ENCODE measurements at regions not wholly inside any gene's neighbourhood (a gene's known extent, or its start where the extent isn't known, plus 50 kb on each side); places are given as distances from the start of the nearest gene placed in this dataset.

GRCh38 chr6:132122176-132122575, 171.0 kb upstream of the CCN2 start:
- Histone ChIP-seq H2BK120ac (ENCODE audit: low read depth, low read length, poor library complexity, severe bottlenecking) (no peak overlapping the region), H2BK20ac (ENCODE audit: low read depth, low read length, poor library complexity, severe bottlenecking) (no peak overlapping the region), H3K23me2 (ENCODE audit: insufficient read length, low read depth, low read length, poor library complexity, severe bottlenecking) (no peaks in the 10 kb centered on the region), H2AK5ac (ENCODE audit: insufficient read length, low read length) (no peak overlapping the region), H3K9ac (ENCODE audit: extremely low read depth, insufficient read length, low read length) (no peak overlapping the region), H2AFZ (ENCODE audit: low read length) (no peak overlapping the region), H3K56ac (ENCODE audit: insufficient read length, low read depth, low read length) (no peak overlapping the region), H3K27ac (ENCODE audit: insufficient read length, low read depth, low read length) (no peak overlapping the region), H3K4ac (ENCODE audit: low read depth, low read length) (no peak overlapping the region), H3K14ac (ENCODE audit: insufficient read depth, low read length) (no peak overlapping the region), H3K18ac (ENCODE audit: insufficient read length, low read depth, low read length) (no peak overlapping the region), H3K4me1 (ENCODE audit: insufficient read depth, low read length) (no peaks in the 10 kb centered on the region), H3K27me3 (ENCODE audit: insufficient read depth, low read length) (peaks cover 2% of the 10 kb centered on the region; the same call in 1 of the 2 replicates), H3K79me1 (ENCODE audit: insufficient read depth, low read depth, low read length, poor library complexity, severe bottlenecking) (no peaks in the 10 kb centered on the region), H3K4me2 (ENCODE audit: insufficient read depth, insufficient read length, low read length) (no peak overlapping the region), H3K23ac (ENCODE audit: insufficient read length, low read depth, low read length) (no peak overlapping the region), H2BK12ac (ENCODE audit: insufficient read length, low read depth, low read length) (no peak overlapping the region), H3T11ph (ENCODE audit: low read length) (no peak overlapping the region), H2BK5ac (ENCODE audit: insufficient read length, low read length) (no peak overlapping the region), H3K9me3 (ENCODE audit: control insufficient read depth, low read depth, low read length) (no peaks in the 10 kb centered on the region), H4K5ac (ENCODE audit: insufficient read length, low read depth, low read length) (no peak overlapping the region), H4K20me1 (ENCODE audit: control insufficient read depth, insufficient read depth, insufficient read length) (no peaks in the 10 kb centered on the region), H4K8ac (replicated peaks; ENCODE audit: insufficient read length, low read depth, low read length) (no peak overlapping the region), H4K91ac (ENCODE audit: insufficient read length, low read depth, low read length) (no peak overlapping the region), H3K79me2 (ENCODE audit: insufficient read depth, low read length) (no peaks in the 10 kb centered on the region), H2BK15ac (ENCODE audit: low read depth, low read length) (no peak overlapping the region)
- Mint-ChIP-seq H3K27ac (no peak overlapping the region), H3K36me3 (ENCODE audit: insufficient read depth in 1 of 3, low read depth in 3 of 3) (no peaks in the 10 kb centered on the region), H3K4me3 (no peak overlapping the region), H3K4me1 (peaks cover 0 to 4% of the 10 kb centered on the region in 2 experiments; a peak in 1 of 4 replicates), H3K9me3 (peaks cover 0 to 3% of the 10 kb centered on the region in 2 experiments; a peak in 1 of 5 replicates), H3K27me3 (ENCODE audit: low read depth) (peaks cover 6% of the 10 kb centered on the region)
- no peak for DNase-seq
- TF ChIP-seq, protein P1, sequence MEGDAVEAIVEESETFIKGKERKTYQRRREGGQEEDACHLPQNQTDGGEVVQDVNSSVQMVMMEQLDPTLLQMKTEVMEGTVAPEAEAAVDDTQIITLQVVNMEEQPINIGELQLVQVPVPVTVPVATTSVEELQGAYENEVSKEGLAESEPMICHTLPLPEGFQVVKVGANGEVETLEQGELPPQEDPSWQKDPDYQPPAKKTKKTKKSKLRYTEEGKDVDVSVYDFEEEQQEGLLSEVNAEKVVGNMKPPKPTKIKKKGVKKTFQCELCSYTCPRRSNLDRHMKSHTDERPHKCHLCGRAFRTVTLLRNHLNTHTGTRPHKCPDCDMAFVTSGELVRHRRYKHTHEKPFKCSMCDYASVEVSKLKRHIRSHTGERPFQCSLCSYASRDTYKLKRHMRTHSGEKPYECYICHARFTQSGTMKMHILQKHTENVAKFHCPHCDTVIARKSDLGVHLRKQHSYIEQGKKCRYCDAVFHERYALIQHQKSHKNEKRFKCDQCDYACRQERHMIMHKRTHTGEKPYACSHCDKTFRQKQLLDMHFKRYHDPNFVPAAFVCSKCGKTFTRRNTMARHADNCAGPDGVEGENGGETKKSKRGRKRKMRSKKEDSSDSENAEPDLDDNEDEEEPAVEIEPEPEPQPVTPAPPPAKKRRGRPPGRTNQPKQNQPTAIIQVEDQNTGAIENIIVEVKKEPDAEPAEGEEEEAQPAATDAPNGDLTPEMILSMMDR (conservative IDR thresholded peaks at IDR 0.05) = no peak
